SK-N-SH (cell line): ENCODE measurements at regions not wholly inside any gene's neighbourhood (a gene's known extent, or its start where the extent isn't known, plus 50 kb on each side); places are given as distances from the start of the nearest gene placed in this dataset.

Experiments
- CTCF ChIA-PET: fragments of 300-600, 350-600 bp; formaldehyde crosslinking; extraction: SDS; loops from one replicate; lab custom pipeline; 2021; lab: Yijun Ruan, JAX
- POLR2A ChIA-PET: fragments of 350-600 bp; sonication (Branson Sonifier 250); formaldehyde crosslinking; extraction: SDS; loops from one replicate; lab custom pipeline; 2020; ENCODE audit warnings: antibody characterized with exemption, inconsistent platforms; lab: Yijun Ruan, JAX
- DNase-seq: peaks from one replicate; pipeline ENCODE4 v3.0.0; 2012
- H2AFZ ChIP-seq: fragments of 200-600 bp; sonication (generic); 2 replicates; pipeline ENCODE4 v1.8.1; 2016; ENCODE audit warnings: antibody characterized with exemption, mild to moderate bottlenecking, low read depth
- H3F3A ChIP-seq: fragments of 200-600 bp; sonication (generic); replicated peaks from 2 replicates; pipeline ENCODE3; 2016; ENCODE audit warnings: antibody characterized with exemption, mild to moderate bottlenecking; ENCODE audit not compliant: insufficient read depth
- H3K27ac ChIP-seq, 2 experiments: fragments of 200-500 bp in 1 of 2; fragments of 200-600 bp in 1 of 2; sonication (Bioruptor generic) in 1 of 2; sonication (generic), shearing (Covaris generic) in 1 of 2; 2 replicates each; pipeline versions ENCODE4 v1.5.1 to v1.6.1; 2014 to 2016; ENCODE audit warnings: low read depth in 2 of 2, inconsistent platforms in 1 of 2, low read length in 1 of 2, mild to moderate bottlenecking in 1 of 2, mixed read lengths in 1 of 2
- H3K27me3 ChIP-seq: fragments of 200-600 bp; sonication (generic), shearing (Covaris generic); 2 replicates; pipeline ENCODE4 v1.6.1; 2016; ENCODE audit warnings: mixed run types; ENCODE audit not compliant: insufficient read depth
- H3K36me3 ChIP-seq, 2 experiments: fragments of 200-500 bp in 1 of 2; fragments of 200-600 bp in 1 of 2; sonication (Bioruptor generic) in 1 of 2; sonication (generic) in 1 of 2; replicated peaks in 1 of 2; 2 replicates each; pipeline versions ENCODE3 to v1.5.1; 2014 to 2016; ENCODE audit warnings: low read length in 1 of 2, mild to moderate bottlenecking in 1 of 2; ENCODE audit not compliant: insufficient read depth in 2 of 2, control insufficient read depth in 1 of 2
- H3K4me1 ChIP-seq, 2 experiments: fragments of 200-500 bp in 1 of 2; fragments of 200-600 bp in 1 of 2; sonication (Bioruptor generic) in 1 of 2; sonication (generic), shearing (Covaris generic) in 1 of 2; 2 replicates each; pipeline versions ENCODE4 v1.5.1 to v1.6.1; 2014 to 2016; ENCODE audit warnings: low read depth in 1 of 2, low read length in 1 of 2, mixed run types in 1 of 2; ENCODE audit not compliant: insufficient read depth in 2 of 2, control insufficient read depth in 1 of 2
- H3K4me2 ChIP-seq: fragments of 200-600 bp; sonication (generic), shearing (Covaris generic); 2 replicates; pipeline ENCODE4 v1.6.1; 2017; ENCODE audit warnings: mixed run types
- H3K4me3 ChIP-seq, 2 experiments: fragments of 200-500 bp in 1 of 2; fragments of 200-600 bp in 1 of 2; sonication (Bioruptor generic) in 1 of 2; sonication (generic), shearing (Covaris generic) in 1 of 2; 2 replicates each; pipeline versions ENCODE4 v1.5.1 to v1.8.1; 2014 to 2016; ENCODE audit warnings: low read depth in 2 of 2, inconsistent platforms in 1 of 2, low read length in 1 of 2, mild to moderate bottlenecking in 1 of 2, mixed read lengths in 1 of 2, moderate library complexity in 1 of 2
- H3K79me2 ChIP-seq: fragments of 200-600 bp; sonication (generic); 2 replicates; pipeline ENCODE4 v1.8.1; 2017; ENCODE audit warnings: mild to moderate bottlenecking; ENCODE audit not compliant: insufficient read depth
- H3K9ac ChIP-seq: fragments of 200-600 bp; sonication (generic); 2 replicates; pipeline ENCODE4 v1.6.1; 2017; ENCODE audit warnings: mixed run types
- H3K9me2 ChIP-seq: fragments of 200-600 bp; sonication (generic); 2 replicates; pipeline ENCODE4 v1.6.1; 2017; ENCODE audit warnings: mixed run types
- H3K9me3 ChIP-seq: fragments of 200-600 bp; sonication (generic); 2 replicates; pipeline ENCODE4 v1.6.1; 2017; ENCODE audit warnings: mixed run types, mild to moderate bottlenecking, moderate library complexity
- H4K20me1 ChIP-seq: fragments of 200-600 bp; sonication (generic); 2 replicates; pipeline ENCODE4 v1.6.1; 2017; ENCODE audit warnings: mild to moderate bottlenecking, mixed run types; ENCODE audit not compliant: insufficient read depth
- CHD2 ChIP-seq: fragments of 150-350 bp; IDR thresholded peaks from 2 replicates; pipeline ENCODE4 v1.6.1; 2018; ENCODE audit warnings: low read length; ENCODE audit not compliant: partially characterized antibody
- EP300 ChIP-seq, 2 experiments: IDR thresholded peaks; 2 replicates each; pipeline versions ENCODE4 v1.4.0 to v1.6.1; 2012; ENCODE audit warnings: borderline replicate concordance in 1 of 2, low read depth in 1 of 2, low read length in 1 of 2
- FOXJ3 ChIP-seq: sonication (generic); formaldehyde crosslinking; IDR thresholded peaks from 2 replicates; pipeline ENCODE4 v1.5.1; 2020; ENCODE audit warnings: mild to moderate bottlenecking, missing genetic modification reagents
- FOXM1 ChIP-seq: IDR thresholded peaks from 2 replicates; pipeline ENCODE4 v1.4.0; 2012; ENCODE audit warnings: low read depth, mild to moderate bottlenecking
- GABPA ChIP-seq: IDR thresholded peaks from 2 replicates; pipeline ENCODE4 v1.4.0; 2012; ENCODE audit warnings: low read depth, mild to moderate bottlenecking
- GATA2 ChIP-seq: sonication (generic); formaldehyde crosslinking; IDR thresholded peaks from 2 replicates; pipeline ENCODE4 v1.5.0; 2020; ENCODE audit warnings: mild to moderate bottlenecking, missing genetic modification reagents
- MXI1 ChIP-seq: IDR thresholded peaks from 2 replicates; pipeline ENCODE4 v1.6.1; 2012; ENCODE audit warnings: mild to moderate bottlenecking, low read depth, low read length, improper control_type of control experiment
- RAD21 ChIP-seq: IDR thresholded peaks from 2 replicates; pipeline ENCODE4 v1.6.1; 2012; ENCODE audit warnings: mild to moderate bottlenecking, low read length
- RCOR1 ChIP-seq: fragments of 150-350 bp; IDR thresholded peaks from 2 replicates; pipeline ENCODE4 v1.6.1; 2017; ENCODE audit warnings: antibody characterized with exemption, low read length
- RFX5 ChIP-seq: IDR thresholded peaks from 2 replicates; pipeline ENCODE4 v1.6.1; 2012; ENCODE audit warnings: mild to moderate bottlenecking, improper control_type of control experiment, low read length
- TAF1 ChIP-seq: IDR thresholded peaks from 2 replicates; pipeline ENCODE4 v1.6.1; 2012; ENCODE audit warnings: low read depth, mild to moderate bottlenecking, low read length, moderate library complexity, borderline replicate concordance
- WGBS: methylation state at CpG from one replicate; pipeline ENCODE4 v1.1.6; 2017; ENCODE audit warnings: low lambda C conversion rate; 5-methylcytosine and 5-hydroxymethylcytosine counted together
- TF ChIP-seq, protein P1 (sequence below): fragments of 200-600 bp; sonication (generic); IDR thresholded peaks from 2 replicates; pipeline ENCODE4 v1.6.1; 2017; ENCODE audit warnings: antibody characterized with exemption, mild to moderate bottlenecking, moderate library complexity
- TF ChIP-seq, protein P2 (sequence below): fragments of 150-350 bp; IDR thresholded peaks from 2 replicates; pipeline ENCODE4 v1.6.1; 2016; ENCODE audit warnings: mild to moderate bottlenecking, low read depth, low read length

DNA sequence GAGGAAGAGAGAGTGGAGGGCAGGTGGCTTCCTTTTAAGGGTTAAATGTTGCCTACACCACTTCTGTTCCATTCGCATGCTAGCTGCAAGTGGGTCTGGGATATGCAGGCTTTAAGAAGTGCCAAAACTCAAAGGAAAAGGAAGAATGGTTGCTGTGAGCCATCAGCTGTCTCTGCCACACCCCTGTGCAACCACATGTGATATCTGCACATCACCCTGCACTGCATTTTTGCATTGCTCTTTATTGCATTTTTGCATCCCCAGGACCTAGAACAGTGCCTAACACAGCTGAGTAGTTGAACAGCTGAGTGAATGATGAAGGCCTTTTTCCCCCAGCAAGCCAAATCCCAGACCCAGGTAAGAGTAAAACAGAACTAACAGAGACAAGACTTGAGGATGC, 136.1 kb downstream of the ZIC5 start:
- Histone ChIP-seq H3K9ac (no peak overlapping the region), H4K20me1 (no peaks in the 10 kb centered on the region), H3K4me2 (no peak overlapping the region), H3K9me2 (no peaks in the 10 kb centered on the region), H3K9me3 (no peaks in the 10 kb centered on the region), H3K27me3 (no peaks in the 10 kb centered on the region), H3K4me1 (no peaks in the 10 kb centered on the region), H2AFZ (no peak overlapping the region), H3K27ac (no peak overlapping the region), H3K79me2 (no peaks in the 10 kb centered on the region), H3K4me3 (no peak overlapping the region), H3F3A (no peaks in the 10 kb centered on the region), H3K36me3 (no peaks in the 10 kb centered on the region)
- WGBS = 53% methylated on average over 1 of the region's 1 CpG
- CTCF ChIA-PET = no interaction called here
- POLR2A ChIA-PET = no interaction called here
- DNase-seq = no peak
- TF ChIP-seq FOXM1 (no peak), GABPA (no peak), GATA2 (no peak), EP300 (IDR thresholded peaks at IDR 0.05; ENCODE audit: borderline replicate concordance in 1 of 2, low read depth in 1 of 2, low read length in 1 of 2) (no peak), TAF1 (no peak), RAD21 (no peak), MXI1 (no peak), FOXJ3 (CRISPR knock-in tag) (no peak), CHD2 (no peak), RFX5 (no peak)
- TF ChIP-seq, protein P1, sequence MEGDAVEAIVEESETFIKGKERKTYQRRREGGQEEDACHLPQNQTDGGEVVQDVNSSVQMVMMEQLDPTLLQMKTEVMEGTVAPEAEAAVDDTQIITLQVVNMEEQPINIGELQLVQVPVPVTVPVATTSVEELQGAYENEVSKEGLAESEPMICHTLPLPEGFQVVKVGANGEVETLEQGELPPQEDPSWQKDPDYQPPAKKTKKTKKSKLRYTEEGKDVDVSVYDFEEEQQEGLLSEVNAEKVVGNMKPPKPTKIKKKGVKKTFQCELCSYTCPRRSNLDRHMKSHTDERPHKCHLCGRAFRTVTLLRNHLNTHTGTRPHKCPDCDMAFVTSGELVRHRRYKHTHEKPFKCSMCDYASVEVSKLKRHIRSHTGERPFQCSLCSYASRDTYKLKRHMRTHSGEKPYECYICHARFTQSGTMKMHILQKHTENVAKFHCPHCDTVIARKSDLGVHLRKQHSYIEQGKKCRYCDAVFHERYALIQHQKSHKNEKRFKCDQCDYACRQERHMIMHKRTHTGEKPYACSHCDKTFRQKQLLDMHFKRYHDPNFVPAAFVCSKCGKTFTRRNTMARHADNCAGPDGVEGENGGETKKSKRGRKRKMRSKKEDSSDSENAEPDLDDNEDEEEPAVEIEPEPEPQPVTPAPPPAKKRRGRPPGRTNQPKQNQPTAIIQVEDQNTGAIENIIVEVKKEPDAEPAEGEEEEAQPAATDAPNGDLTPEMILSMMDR = no peak
- TF ChIP-seq, protein P2, sequence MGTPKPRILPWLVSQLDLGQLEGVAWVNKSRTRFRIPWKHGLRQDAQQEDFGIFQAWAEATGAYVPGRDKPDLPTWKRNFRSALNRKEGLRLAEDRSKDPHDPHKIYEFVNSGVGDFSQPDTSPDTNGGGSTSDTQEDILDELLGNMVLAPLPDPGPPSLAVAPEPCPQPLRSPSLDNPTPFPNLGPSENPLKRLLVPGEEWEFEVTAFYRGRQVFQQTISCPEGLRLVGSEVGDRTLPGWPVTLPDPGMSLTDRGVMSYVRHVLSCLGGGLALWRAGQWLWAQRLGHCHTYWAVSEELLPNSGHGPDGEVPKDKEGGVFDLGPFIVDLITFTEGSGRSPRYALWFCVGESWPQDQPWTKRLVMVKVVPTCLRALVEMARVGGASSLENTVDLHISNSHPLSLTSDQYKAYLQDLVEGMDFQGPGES = no peak

DNA sequence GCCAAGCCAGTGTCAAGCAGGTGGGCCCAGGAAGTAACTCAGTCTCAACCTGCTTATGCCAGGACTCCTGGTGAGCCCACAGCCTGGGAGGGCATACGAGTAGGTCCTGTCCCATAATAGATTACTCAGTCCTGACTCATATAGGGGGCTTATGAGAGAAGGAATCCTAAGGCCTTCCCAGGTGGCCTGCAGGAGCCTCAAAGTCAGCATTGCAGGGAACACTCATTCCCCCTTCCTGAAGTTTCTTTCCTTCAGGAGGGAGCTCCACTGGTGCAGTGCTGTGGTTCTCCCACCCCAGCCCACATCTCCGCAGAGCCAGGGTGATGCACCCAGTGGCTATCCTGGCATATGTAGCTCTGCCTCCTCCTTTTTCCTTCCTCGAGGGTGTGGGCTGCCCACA, 137.3 kb downstream of the ZIC5 start:
- no peak for DNase-seq
- CTCF ChIA-PET = interaction anchor here (0.7 kb wide), 1 partner anchor 564 kb away, joined by 3 read pairs; no protein-coding TSS in a partner anchor

More for the DNA sequence above, 137.3 kb downstream of the ZIC5 start:
- Histone ChIP-seq H3K79me2 (no peaks in the 10 kb centered on the region), H3K9me2 (no peaks in the 10 kb centered on the region)
- TF ChIP-seq RCOR1 (no peak), MXI1 (no peak)
- TF ChIP-seq, all 33 proteins: peak for 0
- H3K4me3 ChIP-seq = no peak overlapping the region
- POLR2A ChIA-PET = no interaction called here
- no peaks in the 10 kb centered on the region for H4K20me1 ChIP-seq
- H3K4me1 ChIP-seq = no peaks in the 10 kb centered on the region
- H3K27ac ChIP-seq = no peak overlapping the region
- no peak overlapping the region for H3K9ac ChIP-seq
- no peaks in the 10 kb centered on the region for H3K36me3 ChIP-seq
- H3K4me2 ChIP-seq = no peak overlapping the region
- H3K27me3 ChIP-seq = no peaks in the 10 kb centered on the region
- H3F3A ChIP-seq = no peaks in the 10 kb centered on the region
- H3K9me3 ChIP-seq = no peaks in the 10 kb centered on the region
- no peak overlapping the region for H2AFZ ChIP-seq
- WGBS = 38% methylated on average over 3 of the region's 3 CpGs
